ENCODE measurements at regions not wholly inside any gene's neighbourhood (a gene's known extent, or its start where the extent isn't known, plus 50 kb on each side); places are given as distances from the start of the nearest gene placed in this dataset.
A peak's percentile ranks its signal among the peaks of the same experiment; 100 is the strongest.

DNA sequence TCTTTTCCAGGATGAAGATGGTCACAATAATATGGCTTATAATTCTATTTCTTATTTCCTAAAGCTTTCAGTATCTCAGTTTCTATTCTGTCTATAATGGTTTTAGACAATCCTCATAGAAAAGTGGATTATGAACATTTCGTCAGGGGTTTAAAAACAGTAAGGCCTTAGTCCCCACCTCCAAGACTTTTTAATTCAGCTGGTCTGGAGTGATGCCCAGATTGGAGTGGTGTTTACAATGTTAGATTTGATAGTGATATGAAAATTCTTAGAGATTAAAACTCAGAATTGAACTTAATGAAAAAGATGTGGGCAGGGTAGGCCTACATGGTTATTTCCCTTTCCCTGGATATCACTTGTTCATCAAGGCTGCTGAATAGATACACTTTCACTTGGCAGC lies 1238.3 kb downstream of the SORCS3 start:
- DNase-seq (no peak), ATAC-seq (no peak)

DNA sequence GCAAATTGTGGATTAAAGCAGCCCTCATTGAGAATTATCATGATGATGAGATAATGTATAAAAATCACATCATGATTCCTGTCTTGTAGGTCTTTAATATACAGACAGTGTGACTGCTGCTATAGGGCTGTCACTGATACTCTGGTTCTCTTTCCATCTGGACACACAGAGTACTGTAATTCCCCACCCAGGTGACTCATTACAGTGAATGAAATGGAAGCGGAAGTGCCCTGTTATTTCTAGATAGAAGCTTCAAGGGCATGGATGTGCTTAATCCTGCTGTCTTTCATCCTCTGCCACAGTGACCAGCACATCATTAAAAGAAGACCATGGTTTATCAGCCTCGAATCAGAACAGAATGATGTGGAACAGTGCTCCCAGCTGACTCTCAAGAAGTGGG lies 1234.0 kb downstream of the SORCS3 start:
- ATAC-seq (no peak), DNase-seq (no peak)

DNA sequence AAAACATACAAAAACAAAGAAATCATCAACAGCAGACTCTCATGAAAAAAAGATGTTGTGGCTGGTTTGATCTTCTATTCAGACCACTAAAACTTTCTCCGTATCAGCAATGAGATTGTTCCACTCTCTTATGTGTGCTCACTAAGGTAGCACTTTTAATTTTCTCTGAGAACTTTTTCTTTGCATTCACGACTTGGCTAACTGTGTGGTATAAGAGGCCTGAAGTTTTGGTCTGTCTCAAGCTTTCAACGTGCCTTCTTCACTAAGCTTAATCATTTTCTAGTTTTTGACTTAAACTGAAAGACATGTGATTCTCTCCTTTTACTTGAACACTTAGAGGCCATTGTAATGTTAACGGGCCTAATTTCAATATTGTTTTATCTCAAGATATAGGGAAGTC lies 1231.6 kb downstream of the SORCS3 start:
- DNase-seq (no peak), ATAC-seq (no peak)

DNA sequence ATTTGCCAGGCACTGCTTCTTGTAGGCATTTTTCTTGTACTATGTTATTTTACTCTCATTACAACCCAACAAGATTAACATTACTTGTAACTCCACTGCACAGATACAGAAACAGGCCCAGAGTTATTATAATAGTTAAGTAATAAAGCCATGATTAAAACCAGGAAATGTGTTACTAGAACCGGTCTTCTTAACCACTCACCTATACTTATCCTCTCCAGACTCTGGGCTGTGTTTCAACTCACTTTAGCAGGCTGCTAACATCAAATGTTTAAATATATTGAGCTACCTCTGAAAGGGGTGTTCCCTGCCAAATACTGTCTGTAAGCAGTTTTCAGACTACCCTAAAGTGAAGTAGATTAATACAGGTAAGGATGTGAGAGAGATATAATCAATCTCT lies 1227.8 kb downstream of the SORCS3 start:
- DNase-seq, result no peak
- ATAC-seq, result no peak

DNA sequence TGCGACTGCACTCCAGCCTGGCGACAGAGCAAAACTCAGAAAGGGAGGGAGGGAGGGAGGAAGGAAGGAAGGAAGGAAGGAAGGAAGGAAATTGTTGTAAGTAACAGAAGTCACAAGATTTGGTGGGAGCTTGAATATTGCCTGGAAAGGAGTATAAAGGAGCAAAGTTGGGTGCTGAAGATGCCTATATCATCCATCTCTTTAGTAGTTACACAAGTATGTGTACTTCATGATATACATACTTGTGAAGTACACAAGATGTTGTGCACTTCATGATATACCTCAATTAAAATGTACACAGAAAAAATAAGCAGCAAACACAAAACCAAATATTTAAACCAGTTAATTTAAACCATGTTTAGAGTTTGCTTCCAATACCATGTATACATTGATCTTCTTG lies 1223.8 kb downstream of the SORCS3 start:
- DNase-seq (no peak), ATAC-seq (no peak)

DNA sequence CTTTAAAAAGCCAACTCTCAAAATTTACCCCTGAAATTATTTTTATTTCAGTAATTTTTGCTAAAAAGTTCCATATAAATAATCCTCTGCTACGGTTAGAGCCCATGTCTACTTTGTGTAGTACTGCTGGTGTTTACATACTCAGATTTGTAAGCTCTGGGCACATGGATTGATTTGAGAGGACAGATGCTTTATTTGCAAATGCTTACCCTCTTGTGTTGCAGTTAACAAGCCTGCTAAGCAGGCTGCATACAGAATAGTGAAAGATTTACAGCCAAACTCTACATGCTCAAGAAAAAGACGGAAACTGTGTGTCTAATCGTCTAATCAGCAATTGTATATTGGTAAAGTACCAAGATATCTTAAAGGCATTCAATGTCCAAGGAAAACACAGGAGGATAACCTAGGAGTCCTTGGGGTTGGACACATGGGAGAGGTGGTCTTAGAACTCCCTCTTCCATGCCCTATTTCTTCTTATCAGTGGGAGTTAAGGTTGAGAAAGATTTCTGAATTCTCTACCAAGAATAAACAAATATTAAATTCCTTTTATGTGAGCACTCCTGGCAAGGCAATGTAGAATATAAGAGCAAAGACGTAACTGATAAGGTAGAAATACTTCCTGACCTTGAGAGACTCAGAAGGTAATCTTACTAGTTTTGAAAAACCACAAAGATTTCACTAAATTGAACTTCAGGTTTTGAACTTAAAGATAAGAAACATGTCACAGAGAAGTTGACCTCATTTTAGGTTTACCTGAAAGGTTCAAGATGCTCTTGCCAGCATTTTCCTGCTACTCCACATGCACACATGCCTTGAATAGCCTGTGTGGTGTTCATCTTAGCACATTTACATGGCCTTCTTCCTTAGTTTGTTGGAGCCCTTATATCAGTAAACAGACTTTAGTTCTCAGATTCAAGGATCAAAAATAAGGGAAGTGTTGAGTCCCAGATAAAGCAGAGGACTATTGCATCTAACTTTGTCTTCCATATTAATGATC lies 1216.5 kb downstream of the SORCS3 start:
- ATAC-seq, result no peak
- no peak for DNase-seq

DNA sequence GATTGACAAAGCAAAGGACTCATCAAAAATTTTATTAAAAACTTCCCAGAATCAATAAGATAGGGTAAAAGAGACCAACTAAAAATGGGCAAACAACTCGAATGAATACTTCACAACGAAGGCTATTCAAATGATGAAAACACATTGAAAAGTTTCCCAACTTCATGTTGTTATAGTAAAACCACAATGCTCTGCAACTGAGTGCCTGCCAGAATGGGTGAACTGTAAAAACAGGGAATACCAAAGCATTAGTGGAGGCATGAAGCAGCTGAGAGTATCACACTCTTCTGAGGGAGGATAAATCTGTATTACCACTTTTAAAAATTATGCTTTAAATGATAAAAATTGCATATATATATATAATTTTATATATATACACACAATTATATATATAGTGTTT lies 1214.7 kb downstream of the SORCS3 start:
- ATAC-seq, result no peak

GRCh38 chr10:105844676-105845570 lies 1203.8 kb downstream of the SORCS3 start:
- DNase-seq (no peak), ATAC-seq (no peak)

More for the DNA sequence above, 1214.7 kb downstream of the SORCS3 start:
- DNase-seq, result no peak

DNA sequence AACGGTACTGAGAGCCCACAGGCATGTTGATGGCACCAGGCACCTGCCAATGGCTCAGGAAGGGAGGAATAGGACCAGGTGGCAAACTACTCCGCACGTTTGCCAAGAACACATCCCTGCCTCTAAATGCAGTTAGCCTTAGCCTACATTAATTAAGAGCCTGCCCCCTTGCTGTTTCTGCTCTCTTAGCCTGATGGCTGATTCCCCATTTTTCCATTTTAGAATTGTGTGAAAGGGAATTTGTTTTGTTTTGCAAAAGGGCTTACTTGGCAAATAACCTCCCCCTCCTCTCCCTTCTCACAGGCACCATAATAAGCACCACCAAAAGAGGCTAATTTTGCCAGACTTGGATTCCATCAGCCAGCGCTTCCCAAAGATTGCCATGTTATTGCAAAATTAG lies 1203.2 kb downstream of the SORCS3 start:
- ATAC-seq, result no peak
- DNase-seq, result no peak

- no peak for ATAC-seq
- DNase-seq, result no peak
These were observed 1202.7 kb downstream of the SORCS3 start for GRCh38 chr10:105843786-105844185.

GRCh38 chr10:105840288-105840770 lies 1199.2 kb downstream of the SORCS3 start:
- DNase-seq, result no peak
- no peak for ATAC-seq

- DNase-seq (no peak), ATAC-seq (no peak)
These were observed 1197.3 kb downstream of the SORCS3 start for GRCh38 chr10:105838392-105838791.

DNA sequence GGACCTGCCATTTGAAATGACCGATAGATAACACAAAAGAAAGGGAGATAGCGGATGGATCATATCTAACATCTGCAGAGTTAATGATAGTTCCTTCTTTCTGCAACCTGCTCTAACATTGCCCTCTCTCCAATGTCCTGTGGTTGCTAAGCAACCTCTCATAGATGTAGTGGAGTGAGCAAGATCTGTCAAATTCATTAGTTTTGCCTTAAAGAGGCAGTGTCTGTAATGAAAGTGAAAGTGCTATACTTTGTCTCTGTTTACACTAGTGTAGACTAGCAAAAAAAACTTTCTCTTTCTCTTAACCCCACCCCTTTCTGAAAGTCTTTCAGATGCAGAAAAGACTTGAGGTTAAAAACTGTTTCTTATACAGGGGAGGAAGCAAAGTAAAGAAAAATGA lies 1196.9 kb downstream of the SORCS3 start:
- ATAC-seq (peak; percentile 88), DNase-seq (no peak)

GRCh38 chr10:105834261-105835059 lies 1193.4 kb downstream of the SORCS3 start:
- no peak for ATAC-seq
- no peak for DNase-seq

- ATAC-seq (no peak), DNase-seq (no peak)
These were observed 1186.0 kb downstream of the SORCS3 start for GRCh38 chr10:105827133-105827532.

GRCh38 chr10:105807935-105808587 lies 1167.0 kb downstream of the SORCS3 start:
- DNase-seq (no peak), ATAC-seq (no peak)

DNA sequence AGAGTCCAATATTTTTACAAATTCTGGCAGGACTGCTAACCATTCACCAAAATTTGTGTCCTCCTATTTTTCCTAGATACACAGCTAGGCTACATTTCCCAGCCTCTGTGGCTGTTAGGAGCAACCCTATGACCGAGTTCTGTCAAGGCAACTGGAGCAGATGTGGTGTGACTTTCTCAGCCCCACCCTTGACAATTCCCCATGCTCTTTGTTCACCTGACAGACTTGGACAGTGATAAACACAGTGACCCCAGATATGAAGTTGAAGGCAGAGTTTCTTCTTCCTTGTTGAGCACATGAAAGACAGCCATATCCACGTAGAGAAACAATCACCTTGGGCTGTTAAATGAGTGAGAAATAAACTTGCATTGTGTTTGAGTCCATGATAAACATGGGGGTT lies 1162.1 kb downstream of the SORCS3 start:
- DNase-seq (no peak), ATAC-seq (no peak)

GRCh38 chr10:105800641-105801040 lies 1159.6 kb downstream of the SORCS3 start:
- DNase-seq, result no peak
- ATAC-seq, result no peak

- DNase-seq (no peak), ATAC-seq (no peak)
These were observed 1157.3 kb downstream of the SORCS3 start for GRCh38 chr10:105798328-105798889.

- ATAC-seq (no peak), DNase-seq (no peak)
These were observed 1156.3 kb downstream of the SORCS3 start for GRCh38 chr10:105797234-105797890.

DNA sequence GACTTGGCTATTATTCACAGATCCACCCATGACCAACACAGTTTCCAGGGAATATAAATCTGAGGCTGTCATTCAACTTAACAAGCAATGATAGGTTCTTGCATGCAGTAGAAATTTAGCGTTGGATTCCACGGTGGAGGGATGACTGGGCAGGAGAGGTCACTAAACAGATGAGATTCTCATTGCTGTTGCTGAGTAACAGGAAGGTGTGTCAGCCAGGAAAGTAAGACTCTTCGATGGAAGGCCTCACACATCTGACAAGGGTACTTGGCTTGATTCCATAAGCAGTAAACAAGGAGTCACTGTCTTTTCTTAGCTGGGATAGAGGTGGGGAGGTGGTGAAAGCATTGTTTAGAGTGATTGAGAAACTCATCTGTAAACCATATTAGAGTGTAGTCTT lies 1152.0 kb downstream of the SORCS3 start:
- no peak for ATAC-seq
- DNase-seq, result no peak

Measured in stimulated activated naive CD8-positive, alpha-beta T cell treated with anti-CD3 and anti-CD28 coated beads, Interleukin-15, Interleukin-2, amounts not matched to agents 100 U/mL and 50 U/mL, for 24 hours (primary cell).